ENCODE measurements at regions not wholly inside any gene's neighbourhood (a gene's known extent, or its start where the extent isn't known, plus 50 kb on each side); places are given as distances from the start of the nearest gene placed in this dataset.

GRCh38 chr11:28702871-28703270 is 594.7 kb downstream of the METTL15 start:
- intact Hi-C loops (cut with micrococcal nuclease) = loop anchor here (1.0 to 2.0 kb wide), 6 partner anchors 54 to 594 kb away; partner anchors contain the start of genes KIF18A and METTL15

GRCh38 chr11:28702450-28702790 is 594.2 kb downstream of the METTL15 start:
- DNase-seq (ENCODE audit: low read depth, low spot score) = no peak
- intact Hi-C loops (cut with micrococcal nuclease) = loop anchor here (1.0 to 2.0 kb wide), 6 partner anchors 55 to 594 kb away; partner anchors contain the start of genes KIF18A and METTL15
- TF ChIP-seq POLR2AphosphoS5 (IDR thresholded peaks at IDR 0.05; ENCODE audit: insufficient read depth, low read depth, low read length) = peak; percentile 17
- TF ChIP-seq MAX (IDR thresholded peaks at IDR 0.05; ENCODE audit: insufficient read depth, insufficient read length) = no peak
- peak; percentile 63 for TF ChIP-seq FOS (IDR thresholded peaks at IDR 0.05; ENCODE audit: borderline replicate concordance, insufficient read depth, low read length)
- peak; percentile 0 for TF ChIP-seq JUN (IDR thresholded peaks at IDR 0.05; ENCODE audit: borderline replicate concordance, insufficient read depth, insufficient read length, low read depth)
- dilution Hi-C loops (cut with MboI; ENCODE audit: extremely low pct_ligation_motif_present, low sequenced_read_pairs) = no loop called here
- peak overlapping the region; percentile 32 for H2AFZ ChIP-seq (ENCODE audit: low read depth, low read length)
- no peaks in the 10 kb centered on the region for H3K9me1 ChIP-seq (replicated peaks; ENCODE audit: control insufficient read depth, extremely low read depth, insufficient read depth, low read length)
- no peaks in the 10 kb centered on the region for H3K9me3 ChIP-seq (replicated peaks; ENCODE audit: control insufficient read depth, insufficient read depth, low read length)
- peaks cover 45% of the 10 kb centered on the region for H3K4me1 ChIP-seq (ENCODE audit: control insufficient read depth, extremely low read depth, insufficient read depth, low read length)
- peak overlapping the region in 2 of 3 experiments; percentile 70 to 87 for H3K4me3 ChIP-seq (replicated peaks in 1 of 3; ENCODE audit: insufficient read depth in 1 of 3, low read depth in 1 of 3, low read length in 3 of 3)
- H3K27me3 ChIP-seq (ENCODE audit: control insufficient read depth in 2 of 2, insufficient read depth in 2 of 2, low read length in 2 of 2) = no peaks in the 10 kb centered on the region
- no peaks in the 10 kb centered on the region for H4K20me1 ChIP-seq (replicated peaks; ENCODE audit: control insufficient read depth, extremely low read depth, insufficient read depth, low read length)
- TSS peak; percentile 33 for BruUV-seq (replicated peaks)
- H3K36me3 ChIP-seq (ENCODE audit: control insufficient read depth in 2 of 2, extremely low read depth in 1 of 2, insufficient read depth in 2 of 2, low read length in 2 of 2) = no peaks in the 10 kb centered on the region
- CTCF ChIA-PET = interaction anchor here (1.1 to 1.6 kb wide), 2 partner anchors 55 to 1003 kb away, joined by 3 to 6 read pairs; no protein-coding TSS in a partner anchor
- no peak for FAIRE-seq
- peak overlapping the region; percentile 96 for H3K4me2 ChIP-seq (ENCODE audit: insufficient read depth, low read length)
- H3K9ac ChIP-seq (replicated peaks; ENCODE audit: extremely low read depth, insufficient read depth, low read length) = peak overlapping the region; percentile 87
- H3K27ac ChIP-seq (ENCODE audit: insufficient read depth, low read depth, low read length) = peak overlapping the region; percentile 82
- POLR2A ChIA-PET = interaction anchor here (1.6 kb wide), 1 partner anchor 417 kb away, joined by 5 read pairs; no protein-coding TSS in a partner anchor
- H3K79me2 ChIP-seq (ENCODE audit: control insufficient read depth, insufficient read depth, low read length) = peaks cover 48% of the 10 kb centered on the region

More at GRCh38 chr11:28702871-28703270, 594.7 kb downstream of the METTL15 start:
- H3K79me2 ChIP-seq (ENCODE audit: control insufficient read depth, insufficient read depth, low read length) = peaks cover 52% of the 10 kb centered on the region
- ChIA-PET POLR2A (interaction anchor here (1.6 kb wide), 1 partner anchor 417 kb away, joined by 5 read pairs; no protein-coding TSS in a partner anchor), CTCF (interaction anchor here (0.6 to 1.6 kb wide), 3 partner anchors 54 to 1004 kb away, joined by 3 to 6 read pairs (median 3); no protein-coding TSS in a partner anchor)
- DNase-seq (ENCODE audit: low read depth, low spot score) = peak; percentile 28
- FAIRE-seq = no peak
- peak overlapping the region; percentile 32 for H2AFZ ChIP-seq (ENCODE audit: low read depth, low read length)
- peak overlapping the region; percentile 82 for H3K27ac ChIP-seq (ENCODE audit: insufficient read depth, low read depth, low read length)
- no peaks in the 10 kb centered on the region for H3K9me3 ChIP-seq (replicated peaks; ENCODE audit: control insufficient read depth, insufficient read depth, low read length)
- no peaks in the 10 kb centered on the region for H3K9me1 ChIP-seq (replicated peaks; ENCODE audit: control insufficient read depth, extremely low read depth, insufficient read depth, low read length)
- TF ChIP-seq JUN (IDR thresholded peaks at IDR 0.05; ENCODE audit: borderline replicate concordance, insufficient read depth, insufficient read length, low read depth) = no peak
- TF ChIP-seq GATA2 (IDR thresholded peaks at IDR 0.05; ENCODE audit: insufficient read depth, insufficient read length, low read depth, low read length) = no peak
- peak; percentile 28 for TF ChIP-seq POLR2A (IDR thresholded peaks at IDR 0.05; ENCODE audit: low read depth, low read length)
- no peak for TF ChIP-seq EZH2 (IDR thresholded peaks at IDR 0.05; ENCODE audit: borderline replicate concordance, low read depth, low read length, severe bottlenecking)
- peak overlapping the region; percentile 87 for H3K9ac ChIP-seq (replicated peaks; ENCODE audit: extremely low read depth, insufficient read depth, low read length)
- peak overlapping the region; percentile 96 for H3K4me2 ChIP-seq (ENCODE audit: insufficient read depth, low read length)
- no peaks in the 10 kb centered on the region for H3K36me3 ChIP-seq (ENCODE audit: control insufficient read depth in 2 of 2, extremely low read depth in 1 of 2, insufficient read depth in 2 of 2, low read length in 2 of 2)
- H3K4me3 ChIP-seq (replicated peaks in 1 of 3; ENCODE audit: insufficient read depth in 1 of 3, low read depth in 1 of 3, low read length in 3 of 3) = peak overlapping the region in 2 of 3 experiments; percentile 70 to 87
- dilution Hi-C loops (cut with MboI; ENCODE audit: extremely low pct_ligation_motif_present, low sequenced_read_pairs) = no loop called here
- TSS peak; percentile 61 for BruUV-seq (replicated peaks)
- peaks cover 45% of the 10 kb centered on the region for H3K4me1 ChIP-seq (ENCODE audit: control insufficient read depth, extremely low read depth, insufficient read depth, low read length)
- no peaks in the 10 kb centered on the region for H4K20me1 ChIP-seq (replicated peaks; ENCODE audit: control insufficient read depth, extremely low read depth, insufficient read depth, low read length)
- no peaks in the 10 kb centered on the region for H3K27me3 ChIP-seq (ENCODE audit: control insufficient read depth in 2 of 2, insufficient read depth in 2 of 2, low read length in 2 of 2)
